ENCODE measurements at regions not wholly inside any gene's neighbourhood (a gene's known extent, or its start where the extent isn't known, plus 50 kb on each side); places are given as distances from the start of the nearest gene placed in this dataset.

DNA sequence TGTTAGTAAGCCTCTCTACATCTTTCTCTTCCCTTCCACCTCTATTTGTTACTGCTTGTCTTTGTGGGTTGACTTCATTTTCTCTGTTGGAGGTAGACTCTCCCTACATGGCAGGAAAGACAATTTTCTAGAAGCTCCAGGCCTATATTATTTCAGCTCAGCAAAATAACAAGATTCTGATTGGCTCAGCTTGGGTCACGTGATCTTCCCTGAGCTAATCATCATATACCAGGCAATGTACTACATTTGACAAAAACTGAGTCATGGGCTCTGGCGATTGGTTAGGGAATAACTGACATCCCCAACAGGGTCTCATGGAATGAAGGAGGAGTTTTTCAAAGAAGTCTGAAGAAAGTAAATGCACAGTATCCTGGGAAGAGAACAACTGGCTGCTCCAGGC lies 65.6 kb upstream of the NR3C1 start:
- peaks cover 5% of the 10 kb centered on the region for H3K9me3 Mint-ChIP-seq
- no peak overlapping the region for H3K27ac Mint-ChIP-seq
- no peak overlapping the region for H3K4me3 Mint-ChIP-seq
- TF ChIP-seq, protein P1, sequence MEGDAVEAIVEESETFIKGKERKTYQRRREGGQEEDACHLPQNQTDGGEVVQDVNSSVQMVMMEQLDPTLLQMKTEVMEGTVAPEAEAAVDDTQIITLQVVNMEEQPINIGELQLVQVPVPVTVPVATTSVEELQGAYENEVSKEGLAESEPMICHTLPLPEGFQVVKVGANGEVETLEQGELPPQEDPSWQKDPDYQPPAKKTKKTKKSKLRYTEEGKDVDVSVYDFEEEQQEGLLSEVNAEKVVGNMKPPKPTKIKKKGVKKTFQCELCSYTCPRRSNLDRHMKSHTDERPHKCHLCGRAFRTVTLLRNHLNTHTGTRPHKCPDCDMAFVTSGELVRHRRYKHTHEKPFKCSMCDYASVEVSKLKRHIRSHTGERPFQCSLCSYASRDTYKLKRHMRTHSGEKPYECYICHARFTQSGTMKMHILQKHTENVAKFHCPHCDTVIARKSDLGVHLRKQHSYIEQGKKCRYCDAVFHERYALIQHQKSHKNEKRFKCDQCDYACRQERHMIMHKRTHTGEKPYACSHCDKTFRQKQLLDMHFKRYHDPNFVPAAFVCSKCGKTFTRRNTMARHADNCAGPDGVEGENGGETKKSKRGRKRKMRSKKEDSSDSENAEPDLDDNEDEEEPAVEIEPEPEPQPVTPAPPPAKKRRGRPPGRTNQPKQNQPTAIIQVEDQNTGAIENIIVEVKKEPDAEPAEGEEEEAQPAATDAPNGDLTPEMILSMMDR (conservative IDR thresholded peaks at IDR 0.05): no peak
- no peaks in the 10 kb centered on the region for H3K4me1 Mint-ChIP-seq (ENCODE audit: unreplicated experiment)
- no peaks in the 10 kb centered on the region for H3K27me3 Mint-ChIP-seq
- no peak for DNase-seq (ENCODE audit: extremely low spot score, unreplicated experiment)
- no peaks in the 10 kb centered on the region for H3K36me3 Mint-ChIP-seq

DNA sequence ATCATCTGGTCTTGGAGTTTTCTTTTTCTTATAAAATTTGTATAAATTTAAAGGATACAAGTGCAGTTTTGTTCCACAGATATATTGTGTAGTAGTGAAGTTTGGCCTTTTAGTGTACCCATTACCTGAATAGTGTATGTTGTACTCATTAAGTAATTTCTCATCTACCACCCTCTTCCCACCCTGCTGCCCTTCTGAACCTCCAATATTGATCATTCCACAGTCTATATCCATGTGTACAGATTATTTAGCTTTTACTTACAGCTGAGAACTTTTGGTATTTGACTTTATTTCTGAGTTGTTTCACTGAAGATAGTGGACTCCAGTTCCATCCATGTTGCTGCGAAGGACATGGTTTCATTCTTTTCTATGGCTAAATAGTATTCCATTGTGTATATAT lies 63.1 kb upstream of the NR3C1 start:
- no peaks in the 10 kb centered on the region for H3K4me1 Mint-ChIP-seq (ENCODE audit: unreplicated experiment)
- DNase-seq (ENCODE audit: extremely low spot score, unreplicated experiment): no peak
- TF ChIP-seq, protein P1 (conservative IDR thresholded peaks at IDR 0.05): no peak
- no peak overlapping the region for H3K4me3 Mint-ChIP-seq
- H3K27me3 Mint-ChIP-seq: no peaks in the 10 kb centered on the region
- peaks cover 5% of the 10 kb centered on the region for H3K9me3 Mint-ChIP-seq
- H3K27ac Mint-ChIP-seq: no peak overlapping the region
- H3K36me3 Mint-ChIP-seq: no peaks in the 10 kb centered on the region

DNA sequence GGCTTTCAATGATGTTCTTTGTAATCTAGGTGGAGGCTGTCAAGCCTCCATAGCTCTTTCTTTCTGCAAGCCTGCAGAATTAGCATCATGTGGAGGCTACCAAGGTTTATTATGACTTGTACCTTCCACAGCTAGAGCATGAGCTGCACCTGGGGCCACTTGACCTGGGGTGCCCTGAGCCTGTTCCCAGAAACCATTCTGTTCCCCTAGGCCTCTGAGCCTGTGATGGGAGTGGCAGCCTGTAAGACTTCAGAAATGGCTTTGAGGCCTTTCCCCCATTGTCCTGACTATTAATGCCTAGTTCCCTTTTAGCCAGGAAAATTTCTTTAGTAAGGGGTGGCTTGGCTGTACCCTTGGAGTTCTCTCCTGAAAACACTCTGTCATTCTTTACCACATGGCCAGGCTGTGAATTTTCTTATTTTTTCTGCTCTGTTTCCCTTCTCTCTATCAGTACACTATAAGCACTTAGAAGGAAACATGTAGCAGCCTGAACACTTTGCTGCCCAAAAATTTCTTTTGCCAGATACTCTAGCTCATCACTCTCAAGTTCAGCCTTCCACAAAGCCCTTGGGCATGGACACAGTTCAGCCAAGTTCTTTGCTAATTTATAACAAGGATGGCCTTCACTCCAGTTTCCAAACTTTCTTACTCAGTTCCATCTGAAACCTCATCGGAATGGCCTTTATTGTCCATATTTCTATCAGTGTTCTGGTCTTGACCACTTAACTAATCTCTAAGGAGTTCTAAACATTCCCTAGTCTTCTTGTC lies 61.4 kb upstream of the NR3C1 start:
- peaks cover 5% of the 10 kb centered on the region for H3K9me3 Mint-ChIP-seq
- no peaks in the 10 kb centered on the region for H3K36me3 Mint-ChIP-seq
- no peak overlapping the region for H3K27ac Mint-ChIP-seq
- TF ChIP-seq, protein P1 (conservative IDR thresholded peaks at IDR 0.05): no peak
- H3K4me1 Mint-ChIP-seq (ENCODE audit: unreplicated experiment): no peaks in the 10 kb centered on the region
- H3K4me3 Mint-ChIP-seq: no peak overlapping the region
- H3K27me3 Mint-ChIP-seq: peaks cover 4% of the 10 kb centered on the region
- no peak for DNase-seq (ENCODE audit: extremely low spot score, unreplicated experiment)

DNA sequence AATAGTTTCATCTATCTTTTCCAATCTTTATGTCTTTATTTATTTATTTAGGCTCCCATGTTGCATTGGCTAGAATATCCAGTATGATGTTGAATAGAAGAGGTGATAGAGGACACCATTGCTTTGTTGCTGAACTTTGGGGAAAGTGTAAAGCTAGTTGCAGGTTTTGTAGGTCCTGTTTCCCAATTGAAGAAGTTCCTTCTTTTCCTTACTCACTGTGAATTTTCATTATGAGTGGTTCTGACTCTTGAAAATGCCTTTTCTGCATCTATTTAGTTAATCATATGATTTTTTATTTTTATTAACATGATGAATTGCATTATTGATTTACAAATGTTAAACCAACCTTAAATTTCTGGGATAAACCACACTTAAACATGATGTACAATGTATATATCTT lies 58.9 kb upstream of the NR3C1 start:
- no peaks in the 10 kb centered on the region for H3K36me3 Mint-ChIP-seq
- DNase-seq (ENCODE audit: extremely low spot score, unreplicated experiment): no peak
- H3K27ac Mint-ChIP-seq: no peak overlapping the region
- H3K9me3 Mint-ChIP-seq: no peaks in the 10 kb centered on the region
- TF ChIP-seq, protein P1 (conservative IDR thresholded peaks at IDR 0.05): no peak
- peaks cover 4% of the 10 kb centered on the region for H3K27me3 Mint-ChIP-seq
- H3K4me3 Mint-ChIP-seq: no peak overlapping the region
- H3K4me1 Mint-ChIP-seq (ENCODE audit: unreplicated experiment): peaks cover 3% of the 10 kb centered on the region

DNA sequence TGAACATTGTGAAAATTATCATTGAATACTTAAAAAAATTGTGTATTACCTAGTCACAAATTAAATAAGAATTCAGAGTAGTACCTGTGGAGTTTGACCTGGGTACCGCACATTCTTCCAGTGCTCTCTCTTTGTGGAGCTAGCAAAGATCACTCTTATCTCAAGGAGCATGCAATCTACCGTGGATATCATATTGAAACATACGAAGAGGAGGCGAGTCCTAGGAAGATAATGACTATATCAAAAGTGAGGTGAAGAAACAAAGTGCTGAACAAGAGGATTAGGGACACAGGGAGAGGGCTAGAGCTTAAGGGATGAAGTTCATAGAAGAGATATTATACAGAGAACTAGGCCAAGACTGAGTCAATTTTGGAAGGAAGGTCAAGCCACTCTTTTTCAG lies 55.9 kb upstream of the NR3C1 start:
- TF ChIP-seq, protein P1 (conservative IDR thresholded peaks at IDR 0.05): no peak
- no peak for DNase-seq (ENCODE audit: extremely low spot score, unreplicated experiment)
- Mint-ChIP-seq H3K9me3 (no peaks in the 10 kb centered on the region), H3K4me3 (no peak overlapping the region), H3K4me1 (ENCODE audit: unreplicated experiment) (peaks cover 13% of the 10 kb centered on the region), H3K27ac (no peak overlapping the region), H3K27me3 (peaks cover 4% of the 10 kb centered on the region), H3K36me3 (no peaks in the 10 kb centered on the region)

Data from type B pancreatic cell (in vitro differentiated cells).